Nephron progenitor cell (in vitro differentiated cells): ENCODE measurements at regions not wholly inside any gene's neighbourhood (a gene's known extent, or its start where the extent isn't known, plus 50 kb on each side); places are given as distances from the start of the nearest gene placed in this dataset.
A peak's percentile ranks its signal among the peaks of the same experiment; 100 is the strongest.

Experiments used
- DNase-seq: peaks from one replicate; pipeline ENCODE4 v3.0.0; 2021
- H3K27ac Mint-ChIP-seq: 2 replicates; pipeline ENCODE4 v1.8.0; 2021; ENCODE audit warnings: mild to moderate bottlenecking, moderate library complexity, mixed read lengths
- H3K27me3 Mint-ChIP-seq: 2 replicates; pipeline ENCODE4 v1.8.0; 2021; ENCODE audit warnings: mild to moderate bottlenecking, low read depth, mixed read lengths; ENCODE audit not compliant: poor library complexity
- H3K36me3 Mint-ChIP-seq: 2 replicates; pipeline ENCODE4 v1.8.0; 2021; ENCODE audit warnings: low read depth, mixed read lengths
- H3K4me1 Mint-ChIP-seq: 2 replicates; pipeline ENCODE4 v1.8.0; 2021; ENCODE audit warnings: mixed read lengths
- H3K4me3 Mint-ChIP-seq: 2 replicates; pipeline ENCODE4 v1.8.0; 2021; ENCODE audit warnings: mild to moderate bottlenecking, moderate library complexity, mixed read lengths
- H3K9me3 Mint-ChIP-seq: 2 replicates; pipeline ENCODE4 v1.8.0; 2021; ENCODE audit warnings: mild to moderate bottlenecking, moderate library complexity, mixed read lengths
- CTCF ChIP-seq: fragments of 200-600 bp; sonication (generic); IDR thresholded peaks from 2 replicates; pipeline ENCODE4 v1.5.0; 2021; ENCODE audit warnings: antibody characterized with exemption

GRCh38 chr13:73903561-73903960 is 230.6 kb downstream of the KLF12 start:
- DNase-seq, result no peak
- H3K27me3 Mint-ChIP-seq, result peaks cover 3% of the 10 kb centered on the region
- TF ChIP-seq CTCF, result no peak
- no peaks in the 10 kb centered on the region for H3K9me3 Mint-ChIP-seq
- H3K4me3 Mint-ChIP-seq, result no peak overlapping the region
- H3K4me1 Mint-ChIP-seq, result peaks cover 23% of the 10 kb centered on the region
- H3K36me3 Mint-ChIP-seq, result no peaks in the 10 kb centered on the region
- H3K27ac Mint-ChIP-seq, result no peak overlapping the region

- Mint-ChIP-seq H3K27me3 (peaks cover 3% of the 10 kb centered on the region), H3K4me1 (peaks cover 28% of the 10 kb centered on the region), H3K4me3 (no peak overlapping the region), H3K36me3 (no peaks in the 10 kb centered on the region), H3K9me3 (no peaks in the 10 kb centered on the region), H3K27ac (peak overlapping the region; percentile 8)
- TF ChIP-seq CTCF, result no peak
- no peak for DNase-seq
These were observed 231.4 kb downstream of the KLF12 start for GRCh38 chr13:73902847-73903246.

GRCh38 chr13:73902296-73902695 is 231.9 kb downstream of the KLF12 start:
- no peaks in the 10 kb centered on the region for H3K9me3 Mint-ChIP-seq
- no peaks in the 10 kb centered on the region for H3K36me3 Mint-ChIP-seq
- peaks cover 3% of the 10 kb centered on the region for H3K27me3 Mint-ChIP-seq
- no peak for TF ChIP-seq CTCF
- peaks cover 28% of the 10 kb centered on the region for H3K4me1 Mint-ChIP-seq
- DNase-seq, result no peak
- no peak overlapping the region for H3K27ac Mint-ChIP-seq
- H3K4me3 Mint-ChIP-seq, result no peak overlapping the region

GRCh38 chr13:73901324-73902068 is 232.7 kb downstream of the KLF12 start:
- Mint-ChIP-seq H3K27me3 (peaks cover 3% of the 10 kb centered on the region), H3K27ac (peak overlapping the region; percentile 46), H3K4me1 (peaks cover 28% of the 10 kb centered on the region), H3K36me3 (no peaks in the 10 kb centered on the region), H3K9me3 (no peaks in the 10 kb centered on the region), H3K4me3 (no peak overlapping the region)
- no peak for TF ChIP-seq CTCF
- no peak for DNase-seq

- Mint-ChIP-seq H3K4me1 (peaks cover 28% of the 10 kb centered on the region), H3K36me3 (peaks cover under 1% of the 10 kb centered on the region), H3K9me3 (no peaks in the 10 kb centered on the region), H3K27me3 (peaks cover 3% of the 10 kb centered on the region), H3K4me3 (no peak overlapping the region), H3K27ac (no peak overlapping the region)
- DNase-seq, result no peak
- no peak for TF ChIP-seq CTCF
These were observed 233.6 kb downstream of the KLF12 start for GRCh38 chr13:73900591-73900990.

- Mint-ChIP-seq H3K27ac (no peak overlapping the region), H3K4me3 (no peak overlapping the region), H3K4me1 (peaks cover 24% of the 10 kb centered on the region), H3K27me3 (peaks cover 2% of the 10 kb centered on the region), H3K36me3 (peaks cover 4% of the 10 kb centered on the region), H3K9me3 (no peaks in the 10 kb centered on the region)
- no peak for TF ChIP-seq CTCF
- no peak for DNase-seq
These were observed 235.3 kb downstream of the KLF12 start for GRCh38 chr13:73898899-73899298.
